RWPE2 (cell line): ENCODE measurements at regions not wholly inside any gene's neighbourhood (a gene's known extent, or its start where the extent isn't known, plus 50 kb on each side); places are given as distances from the start of the nearest gene placed in this dataset.

Experiments used
- ATAC-seq: fragments of 200-7000 bp; cut with Tn5 transposase; 3 replicates; pipeline ENCODE4 v1.9.1; 2021; ENCODE audit warnings: low read depth
- DNase-seq: peaks from one replicate; pipeline ENCODE4 v3.0.0-alpha.2; 2020; ENCODE audit warnings: low spot score
- H3K27ac ChIP-seq: fragments of 450-650 bp; 2 replicates; pipeline ENCODE4 v1.5.1; 2017; ENCODE audit warnings: mild to moderate bottlenecking; ENCODE audit not compliant: poor library complexity, severe bottlenecking
- H3K27me3 ChIP-seq: fragments of 250-450 bp; sonication (Bioruptor Pico); 2 replicates; pipeline ENCODE4 v1.5.1; 2021; ENCODE audit warnings: mild to moderate bottlenecking, moderate library complexity; ENCODE audit not compliant: insufficient read depth, poor library complexity, severe bottlenecking
- H3K36me3 ChIP-seq: fragments of 250-450 bp; sonication (Bioruptor Pico); 2 replicates; pipeline ENCODE4 v1.5.1; 2020; ENCODE audit warnings: low read depth, mild to moderate bottlenecking, moderate library complexity
- H3K4me1 ChIP-seq: fragments of 250-450 bp; sonication (Bioruptor Pico); 2 replicates; pipeline ENCODE4 v1.5.1; 2021; ENCODE audit warnings: mild to moderate bottlenecking, moderate library complexity; ENCODE audit not compliant: insufficient read depth, poor library complexity, severe bottlenecking
- H3K4me3 ChIP-seq: fragments of 250-450 bp; sonication (Bioruptor Pico); 2 replicates; pipeline ENCODE4 v1.5.1; 2021; ENCODE audit warnings: mild to moderate bottlenecking, moderate library complexity; ENCODE audit not compliant: severe bottlenecking
- H3K9me3 ChIP-seq: fragments of 250-450 bp; sonication (Bioruptor Pico); 2 replicates; pipeline ENCODE4 v1.5.1; 2021; ENCODE audit warnings: mild to moderate bottlenecking, moderate library complexity; ENCODE audit not compliant: severe bottlenecking
- TF ChIP-seq, protein P1 (sequence below): fragments of 450-650 bp; IDR thresholded peaks from one replicate; pipeline ENCODE4 v1.5.1; 2017; ENCODE audit warnings: mild to moderate bottlenecking, moderate library complexity; ENCODE audit not compliant: poor library complexity, severe bottlenecking

GRCh38 chr3:1632128-1632527, 466.5 kb upstream of the CNTN4 start:
- H3K4me3 ChIP-seq, result no peak overlapping the region
- DNase-seq (no peak), ATAC-seq (no peak)
- TF ChIP-seq, protein P1, sequence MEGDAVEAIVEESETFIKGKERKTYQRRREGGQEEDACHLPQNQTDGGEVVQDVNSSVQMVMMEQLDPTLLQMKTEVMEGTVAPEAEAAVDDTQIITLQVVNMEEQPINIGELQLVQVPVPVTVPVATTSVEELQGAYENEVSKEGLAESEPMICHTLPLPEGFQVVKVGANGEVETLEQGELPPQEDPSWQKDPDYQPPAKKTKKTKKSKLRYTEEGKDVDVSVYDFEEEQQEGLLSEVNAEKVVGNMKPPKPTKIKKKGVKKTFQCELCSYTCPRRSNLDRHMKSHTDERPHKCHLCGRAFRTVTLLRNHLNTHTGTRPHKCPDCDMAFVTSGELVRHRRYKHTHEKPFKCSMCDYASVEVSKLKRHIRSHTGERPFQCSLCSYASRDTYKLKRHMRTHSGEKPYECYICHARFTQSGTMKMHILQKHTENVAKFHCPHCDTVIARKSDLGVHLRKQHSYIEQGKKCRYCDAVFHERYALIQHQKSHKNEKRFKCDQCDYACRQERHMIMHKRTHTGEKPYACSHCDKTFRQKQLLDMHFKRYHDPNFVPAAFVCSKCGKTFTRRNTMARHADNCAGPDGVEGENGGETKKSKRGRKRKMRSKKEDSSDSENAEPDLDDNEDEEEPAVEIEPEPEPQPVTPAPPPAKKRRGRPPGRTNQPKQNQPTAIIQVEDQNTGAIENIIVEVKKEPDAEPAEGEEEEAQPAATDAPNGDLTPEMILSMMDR, result no peak
- no peaks in the 10 kb centered on the region for H3K4me1 ChIP-seq
- H3K9me3 ChIP-seq, result no peaks in the 10 kb centered on the region
- H3K27me3 ChIP-seq, result no peaks in the 10 kb centered on the region
- H3K36me3 ChIP-seq, result no peaks in the 10 kb centered on the region
- H3K27ac ChIP-seq, result no peak overlapping the region

- no peak for ATAC-seq
These were observed 436.8 kb upstream of the CNTN4 start for GRCh38 chr3:1661839-1662238.

GRCh38 chr3:1664266-1664665, 434.4 kb upstream of the CNTN4 start:
- Histone ChIP-seq H3K36me3 (no peaks in the 10 kb centered on the region), H3K27me3 (no peaks in the 10 kb centered on the region), H3K9me3 (peaks cover 2% of the 10 kb centered on the region), H3K4me3 (no peak overlapping the region), H3K4me1 (no peaks in the 10 kb centered on the region), H3K27ac (no peak overlapping the region)
- ATAC-seq (no peak), DNase-seq (no peak)
- TF ChIP-seq, protein P1, result no peak

More at GRCh38 chr3:1661839-1662238, 436.8 kb upstream of the CNTN4 start:
- H3K9me3 ChIP-seq, result peaks cover 2% of the 10 kb centered on the region
- H3K27ac ChIP-seq, result no peak overlapping the region
- H3K4me3 ChIP-seq, result no peak overlapping the region
- no peaks in the 10 kb centered on the region for H3K36me3 ChIP-seq
- no peaks in the 10 kb centered on the region for H3K27me3 ChIP-seq
- DNase-seq, result no peak
- no peaks in the 10 kb centered on the region for H3K4me1 ChIP-seq
- TF ChIP-seq, protein P1, result no peak

GRCh38 chr3:1666865-1667264, 431.8 kb upstream of the CNTN4 start:
- Histone ChIP-seq H3K27ac (no peak overlapping the region), H3K27me3 (no peaks in the 10 kb centered on the region), H3K9me3 (peaks cover 2% of the 10 kb centered on the region), H3K4me1 (no peaks in the 10 kb centered on the region), H3K4me3 (no peak overlapping the region), H3K36me3 (no peaks in the 10 kb centered on the region)
- DNase-seq, result no peak
- TF ChIP-seq, protein P1, result no peak
- no peak for ATAC-seq

GRCh38 chr3:1677576-1678156, 421.0 kb upstream of the CNTN4 start:
- Histone ChIP-seq H3K4me3 (no peak overlapping the region), H3K36me3 (no peaks in the 10 kb centered on the region), H3K27ac (no peak overlapping the region), H3K9me3 (peaks cover 2% of the 10 kb centered on the region), H3K4me1 (no peaks in the 10 kb centered on the region), H3K27me3 (no peaks in the 10 kb centered on the region)
- ATAC-seq (no peak), DNase-seq (no peak)
- TF ChIP-seq, protein P1, result no peak
